Fibroblast of the aortic adventitia (primary cell): ENCODE measurements at regions not wholly inside any gene's neighbourhood (a gene's known extent, or its start where the extent isn't known, plus 50 kb on each side); places are given as distances from the start of the nearest gene placed in this dataset.

ENCODE experiments used
- DNase-seq: peaks from one replicate; pipeline ENCODE4 v3.0.0-alpha.2; 2010; ENCODE audit warnings: low read depth
- H3K4me3 ChIP-seq: 2 replicates; pipeline ENCODE4 v1.5.1; 2011; ENCODE audit warnings: low read depth, mild to moderate bottlenecking, control low read depth, low read length, moderate library complexity
- CTCF ChIP-seq: IDR thresholded peaks from 2 replicates; pipeline ENCODE4 v1.5.1; 2011; ENCODE audit warnings: mild to moderate bottlenecking, low read length, control low read depth, inconsistent platforms; ENCODE audit not compliant: insufficient read depth

- no peak for DNase-seq
- no peak overlapping the region for H3K4me3 ChIP-seq
- no peak for TF ChIP-seq CTCF
These were observed 330.0 kb downstream of the PTPRC start for GRCh38 chr1:198968866-198969265.

GRCh38 chr1:198969981-198970380 lies 331.1 kb downstream of the PTPRC start:
- H3K4me3 ChIP-seq: no peak overlapping the region
- no peak for DNase-seq
- TF ChIP-seq CTCF: no peak

GRCh38 chr1:198970916-198971315 lies 332.1 kb downstream of the PTPRC start:
- no peak overlapping the region for H3K4me3 ChIP-seq
- TF ChIP-seq CTCF: no peak
- peak; percentile 21 for DNase-seq

GRCh38 chr1:198977909-198978308 lies 339.1 kb downstream of the PTPRC start:
- no peak for TF ChIP-seq CTCF
- DNase-seq: no peak
- H3K4me3 ChIP-seq: no peak overlapping the region

- no peak for DNase-seq
- TF ChIP-seq CTCF: no peak
These were observed 339.7 kb downstream of the PTPRC start for GRCh38 chr1:198978523-198978922.

GRCh38 chr1:198986036-198986435 lies 347.2 kb downstream of the PTPRC start:
- TF ChIP-seq CTCF: no peak
- DNase-seq: no peak
- no peak overlapping the region for H3K4me3 ChIP-seq

More at GRCh38 chr1:198978523-198978922, 339.7 kb downstream of the PTPRC start:
- no peak overlapping the region for H3K4me3 ChIP-seq

- no peak overlapping the region for H3K4me3 ChIP-seq
- TF ChIP-seq CTCF: no peak
- DNase-seq: no peak
These were observed 347.6 kb downstream of the PTPRC start for GRCh38 chr1:198986442-198986841.
